ENCODE measurements at regions not wholly inside any gene's neighbourhood (a gene's known extent, or its start where the extent isn't known, plus 50 kb on each side); places are given as distances from the start of the nearest gene placed in this dataset.

- no peaks in the 10 kb centered on the region for H3K9me3 ChIP-seq (ENCODE audit: control insufficient read depth in 1 of 2, insufficient read depth in 1 of 2, low read depth in 1 of 2, low read length in 2 of 2)
- H3K9ac ChIP-seq (ENCODE audit: low read length) = no peak overlapping the region
- no peak for TF ChIP-seq POLR2AphosphoS5 (IDR thresholded peaks at IDR 0.05; ENCODE audit: low read depth, low read length)
- TF ChIP-seq ATF3 (IDR thresholded peaks at IDR 0.05) = no peak
- TF ChIP-seq RAD21 (IDR thresholded peaks at IDR 0.05; ENCODE audit: low read depth) = no peak
- no peak for TF ChIP-seq EGR1 (IDR thresholded peaks at IDR 0.05; ENCODE audit: low read depth)
- TF ChIP-seq EZH2phosphoT487 (IDR thresholded peaks at IDR 0.05; ENCODE audit: borderline replicate concordance) = no peak
- TF ChIP-seq ELF1 (IDR thresholded peaks at IDR 0.05; ENCODE audit: borderline replicate concordance, low read depth) = no peak
- no peak for TF ChIP-seq JUND (IDR thresholded peaks at IDR 0.05)
- no peak for TF ChIP-seq POLR2A (IDR thresholded peaks at IDR 0.05; ENCODE audit: borderline replicate concordance, extremely low read depth, insufficient read depth, insufficient read length)
- TF ChIP-seq CTCF (IDR thresholded peaks at IDR 0.05 in 2 of 3, conservative IDR thresholded peaks at IDR 0.05 in 1 of 3; ENCODE audit: borderline replicate concordance in 1 of 3, insufficient read depth in 1 of 3, low read depth in 2 of 3, low read length in 2 of 3) = no peak
- TF ChIP-seq CEBPB (IDR thresholded peaks at IDR 0.05; ENCODE audit: low read depth) = no peak
- TF ChIP-seq ZBTB33 (IDR thresholded peaks at IDR 0.05; ENCODE audit: extremely low read depth, insufficient replicate concordance, low read length) = no peak
- no peak for TF ChIP-seq CBX3 (IDR thresholded peaks at IDR 0.05; ENCODE audit: low read depth)
- no peak for TF ChIP-seq SIN3A (IDR thresholded peaks at IDR 0.05; ENCODE audit: low read depth)
- TF ChIP-seq MAX (IDR thresholded peaks at IDR 0.05) = no peak
- TF ChIP-seq ZNF274 (IDR thresholded peaks at IDR 0.05; ENCODE audit: low read depth, low read length) = no peak
- no peak for TF ChIP-seq EZH2 (IDR thresholded peaks at IDR 0.05)
- TF ChIP-seq SRF (IDR thresholded peaks at IDR 0.05; ENCODE audit: low read depth) = no peak
- no peaks in the 10 kb centered on the region for H3K36me3 ChIP-seq (ENCODE audit: control insufficient read depth in 1 of 2, insufficient read depth in 2 of 2, low read length in 2 of 2)
- no peaks in the 10 kb centered on the region for H3K79me2 ChIP-seq (ENCODE audit: insufficient read depth, low read length)
- BruUV-seq (replicated peaks) = no TSS peak
- intact Hi-C loops (cut with micrococcal nuclease) = no loop called here
- no peaks in the 10 kb centered on the region for H4K20me1 ChIP-seq (ENCODE audit: insufficient read depth)
- H2AFZ ChIP-seq (ENCODE audit: low read depth, low read length, poor library complexity, severe bottlenecking) = no peak overlapping the region
- RAD21 ChIA-PET (ENCODE audit: low non-redundant PET in 1 of 2, low total read pairs in 2 of 2, uncharacterized antibody in 2 of 2, unreplicated experiment in 2 of 2) = no interaction called here
- CTCF ChIA-PET = interaction anchor here (2.1 kb wide), 1 partner anchor 450 kb away, joined by 11 read pairs; no protein-coding TSS in a partner anchor
- no peak overlapping the region for H3K4me2 ChIP-seq (ENCODE audit: low read length)
- H3K9me2 ChIP-seq (ENCODE audit: insufficient read depth) = no peaks in the 10 kb centered on the region
- H3K27ac ChIP-seq (ENCODE audit: low read depth, low read length) = no peak overlapping the region
- no peak overlapping the region for H3K4me3 ChIP-seq (replicated peaks in 1 of 2; ENCODE audit: low read depth in 1 of 2, low read length in 2 of 2)
- POLR2A ChIA-PET = no interaction called here
- DNase-seq (ENCODE audit: low read depth, low spot score) (no peak), ATAC-seq (no peak)
- H3K27me3 ChIP-seq (ENCODE audit: insufficient read depth, low read length) = no peaks in the 10 kb centered on the region; the same call in 1 of the 2 replicates
- peaks cover 0 to 14% of the 10 kb centered on the region in 2 experiments; a peak in 1 of 4 replicates for H3K4me1 ChIP-seq (ENCODE audit: control insufficient read depth in 1 of 2, insufficient read depth in 2 of 2, low read length in 2 of 2)
These were observed 169.8 kb downstream of the IRF8 start for GRCh38 chr16:86068722-86069121.
